ENCODE measurements at regions not wholly inside any gene's neighbourhood (a gene's known extent, or its start where the extent isn't known, plus 50 kb on each side); places are given as distances from the start of the nearest gene placed in this dataset.
A peak's percentile ranks its signal among the peaks of the same experiment; 100 is the strongest.
"Not testable (repeated sequence)": the region's sequence is repeated elsewhere in the genome, so short reads cannot be mapped to it uniquely, and the experiment has no call there.

DNA sequence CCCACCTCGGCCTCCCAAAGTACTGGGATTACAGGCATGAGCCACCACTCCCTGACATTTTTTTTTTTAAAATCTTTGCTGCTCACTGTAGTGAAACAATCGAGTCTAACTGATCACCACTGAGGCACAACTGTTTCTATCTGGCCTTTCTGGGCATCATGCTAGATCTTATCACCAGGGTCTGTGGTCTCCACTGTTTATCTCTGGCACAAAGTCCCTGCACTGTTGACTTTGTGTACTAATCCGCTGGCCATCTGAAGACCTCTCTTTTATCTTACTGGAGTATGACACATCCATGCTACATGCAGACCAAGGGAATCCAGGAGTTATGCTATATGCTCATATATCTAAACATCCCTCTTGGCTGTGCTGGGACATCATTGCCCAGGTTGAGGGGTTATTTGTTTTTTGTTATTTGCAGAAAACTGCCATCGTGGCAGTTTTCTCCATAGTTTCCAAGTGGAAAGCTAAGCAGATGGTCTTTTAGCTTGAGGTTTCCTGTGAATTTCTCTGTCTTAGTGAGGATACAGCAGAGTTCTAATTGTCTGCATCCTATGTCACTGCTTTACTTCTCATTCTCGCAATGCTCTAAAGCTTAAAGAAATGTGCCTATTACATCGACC is 456.9 kb downstream of the CCER1 start:
- DNase-seq = no peak

DNA sequence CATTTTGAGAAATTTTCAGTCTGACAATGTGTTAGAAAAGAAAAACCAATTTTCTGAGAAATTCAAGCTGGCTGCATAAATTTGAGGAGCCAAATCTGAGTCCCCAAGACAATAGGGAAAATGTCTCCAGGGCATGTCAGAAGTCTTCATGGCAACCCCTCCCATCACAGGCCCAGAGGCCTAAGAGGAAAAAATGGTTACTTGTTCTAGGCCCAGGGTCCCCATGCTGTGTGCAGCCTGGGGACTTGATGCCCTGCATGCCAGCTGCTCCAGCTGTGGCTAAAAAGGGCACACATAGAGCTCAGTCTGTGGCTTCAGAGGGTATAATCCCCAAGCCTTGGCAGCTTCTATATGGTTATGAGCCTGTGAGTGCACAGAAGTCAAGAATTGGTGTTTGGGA is 464.6 kb downstream of the CCER1 start:
- no peak for DNase-seq

DNA sequence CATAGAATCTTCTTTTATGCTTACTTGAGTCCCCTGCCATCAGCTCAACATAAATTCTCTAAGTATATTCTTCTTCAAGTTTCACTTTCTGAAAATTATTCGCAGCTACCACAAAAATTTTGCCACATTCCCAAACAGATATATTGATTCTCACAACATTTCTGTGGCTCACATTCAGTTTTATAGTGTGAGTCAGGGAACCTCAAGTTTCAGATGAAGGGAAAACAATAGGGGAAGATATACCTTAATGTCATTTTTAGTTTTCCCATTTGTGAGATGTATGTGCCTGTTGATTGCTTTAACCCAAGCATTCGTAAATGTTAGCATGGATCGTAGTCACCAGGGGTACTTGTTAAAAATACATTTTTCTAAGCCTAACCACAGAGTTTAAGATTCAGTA is 465.8 kb downstream of the CCER1 start:
- no peak for DNase-seq

DNA sequence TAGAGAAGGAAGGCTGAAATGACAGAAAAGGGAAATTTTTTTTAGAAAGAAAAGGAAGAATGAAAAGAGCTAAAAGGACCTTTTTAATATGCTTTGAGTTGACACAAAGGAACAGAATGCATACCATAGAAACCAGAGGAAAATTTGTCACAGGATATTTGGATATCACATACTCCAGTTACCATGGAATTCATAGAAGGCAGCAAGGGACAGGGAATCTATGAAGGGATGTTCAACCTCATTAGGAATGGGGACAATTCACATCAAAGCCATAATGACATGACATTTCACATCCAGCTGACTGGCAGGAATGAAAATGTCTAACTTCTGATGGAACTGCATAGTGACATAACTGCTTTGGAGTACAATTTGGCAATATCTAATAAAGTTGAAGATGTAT is 469.4 kb downstream of the CCER1 start:
- no peak for DNase-seq

DNA sequence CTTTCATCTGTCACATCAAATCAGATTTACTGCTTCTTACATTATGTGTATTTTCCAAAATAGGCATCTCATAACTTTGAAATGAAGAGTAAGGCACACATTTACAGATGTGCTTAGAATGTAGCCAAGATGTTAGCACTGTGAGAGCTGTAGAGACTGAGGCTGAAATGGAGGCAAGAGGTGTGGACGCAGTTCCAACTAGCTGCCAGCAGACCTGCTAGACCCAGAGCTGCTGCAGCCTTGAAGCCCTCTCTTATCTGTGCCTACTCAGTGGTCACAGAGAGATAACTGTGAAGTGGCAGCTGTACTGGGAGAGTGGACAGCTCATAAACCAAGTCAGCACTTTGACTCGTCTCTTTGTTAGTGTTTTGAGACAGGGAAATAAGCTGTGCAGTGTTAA is 470.9 kb downstream of the CCER1 start:
- no peak for DNase-seq

DNA sequence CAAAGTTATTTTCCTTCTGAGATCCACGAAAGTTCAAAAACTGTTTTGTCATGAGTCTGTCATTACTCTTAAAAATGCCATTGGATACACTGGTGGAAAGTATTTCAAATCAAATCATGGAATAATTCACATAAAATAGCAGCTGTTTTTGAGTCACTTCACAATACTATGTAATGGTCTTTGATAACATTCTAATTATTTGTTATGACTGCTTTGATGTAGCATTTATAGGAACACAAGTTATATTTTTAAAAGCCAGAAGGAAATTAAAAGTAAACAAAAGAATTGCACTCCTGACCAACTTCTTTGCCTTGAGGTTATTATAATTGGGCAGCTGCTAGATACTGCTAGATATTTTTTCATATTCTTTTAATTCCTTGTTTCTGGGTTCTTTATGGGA is 473.2 kb downstream of the CCER1 start:
- DNase-seq = no peak

DNA sequence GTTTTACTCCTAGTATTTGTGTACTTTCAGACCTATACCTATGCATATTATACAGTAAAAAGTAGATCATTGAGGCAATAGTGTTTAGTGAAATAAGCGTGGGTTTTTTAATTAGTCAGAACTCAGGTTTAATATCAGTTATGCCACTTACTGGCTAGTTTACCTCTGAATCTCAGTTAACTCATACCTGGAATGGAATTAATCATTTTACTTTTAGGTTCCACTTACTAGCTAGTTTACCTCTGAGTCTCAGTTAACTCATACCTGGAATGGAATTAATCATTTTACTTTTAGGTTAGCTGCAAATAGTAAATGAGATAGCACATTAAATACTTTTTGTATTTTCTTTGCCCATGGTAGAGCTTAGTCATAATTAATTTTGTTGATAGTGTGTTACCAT is 475.7 kb downstream of the CCER1 start:
- no peak for DNase-seq

DNA sequence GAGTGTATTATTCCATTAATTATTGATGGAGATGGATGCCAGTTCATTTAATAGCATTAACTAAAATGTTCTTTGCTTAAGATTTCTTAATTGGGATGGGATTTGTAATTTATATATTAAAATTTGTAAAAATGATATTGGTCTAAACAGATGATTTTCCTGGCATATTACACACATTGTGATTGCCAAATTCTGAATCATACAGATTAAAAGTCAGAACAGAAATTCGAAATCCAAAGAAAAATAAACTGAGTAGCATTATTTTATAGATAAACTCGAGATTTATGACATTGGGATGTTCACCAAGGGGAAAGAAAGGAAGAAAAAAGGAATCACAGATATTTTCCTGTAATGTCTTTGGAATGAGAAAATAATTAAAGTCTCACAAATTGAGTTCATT is 481.1 kb downstream of the CCER1 start:
- DNase-seq = no peak

DNA sequence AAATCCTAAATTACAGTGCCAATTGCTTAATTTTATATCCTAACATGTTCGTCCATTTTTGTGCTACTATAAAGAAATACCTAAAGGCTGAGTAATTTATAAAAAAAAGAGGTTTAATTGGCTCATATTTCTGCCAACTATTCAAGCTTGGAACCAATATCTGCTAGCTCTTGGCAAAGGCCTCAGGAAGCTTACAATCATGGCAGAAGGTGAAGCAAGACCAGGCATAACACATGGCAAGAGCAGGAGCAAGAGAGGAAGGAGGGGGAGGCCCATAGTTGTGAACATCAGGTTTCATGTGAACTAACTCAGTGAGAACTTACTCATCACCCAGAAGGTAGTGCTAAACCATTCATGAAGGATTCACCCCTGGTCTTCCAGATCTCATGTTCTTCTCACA is 494.3 kb downstream of the CCER1 start:
- DNase-seq = no peak

DNA sequence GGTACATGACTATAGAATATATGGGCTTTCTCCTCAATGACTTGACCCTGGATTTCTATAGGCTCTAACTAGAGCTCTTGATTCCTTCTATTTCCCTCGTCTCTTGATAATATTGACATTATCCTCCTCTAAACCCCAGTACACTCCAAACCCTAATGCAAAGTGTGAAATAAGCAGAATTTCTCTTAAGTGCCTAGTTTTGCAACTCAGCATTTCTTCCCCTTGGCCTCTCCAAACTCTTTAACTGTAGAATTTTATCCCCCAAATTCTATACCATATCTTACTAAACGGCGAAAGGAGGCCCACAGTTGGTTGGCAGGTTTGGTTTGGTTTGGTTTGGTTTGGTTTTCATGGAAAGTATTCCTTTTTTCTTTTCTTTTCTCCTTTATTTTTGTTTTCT is 498.7 kb downstream of the CCER1 start:
- no peak for DNase-seq

DNA sequence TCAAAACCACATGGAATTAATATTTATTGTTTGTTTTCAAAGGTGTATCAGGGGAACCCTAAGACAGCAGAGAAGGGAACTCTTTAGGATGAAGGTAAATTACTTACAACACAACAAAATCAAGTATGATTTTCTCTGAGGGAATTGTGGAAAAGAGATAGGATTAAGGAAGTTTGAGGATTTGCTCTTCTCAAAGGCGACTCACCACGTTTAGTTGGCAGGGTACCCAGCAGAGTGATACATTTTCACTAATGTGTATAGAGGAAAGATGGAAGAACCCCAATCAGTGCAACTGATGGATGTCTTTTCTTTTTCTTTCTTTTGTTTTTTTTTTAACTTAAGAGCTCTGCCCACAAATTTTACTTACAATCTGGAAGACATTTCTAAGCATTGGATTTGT is 499.2 kb downstream of the CCER1 start:
- DNase-seq = peak; percentile 5

DNA sequence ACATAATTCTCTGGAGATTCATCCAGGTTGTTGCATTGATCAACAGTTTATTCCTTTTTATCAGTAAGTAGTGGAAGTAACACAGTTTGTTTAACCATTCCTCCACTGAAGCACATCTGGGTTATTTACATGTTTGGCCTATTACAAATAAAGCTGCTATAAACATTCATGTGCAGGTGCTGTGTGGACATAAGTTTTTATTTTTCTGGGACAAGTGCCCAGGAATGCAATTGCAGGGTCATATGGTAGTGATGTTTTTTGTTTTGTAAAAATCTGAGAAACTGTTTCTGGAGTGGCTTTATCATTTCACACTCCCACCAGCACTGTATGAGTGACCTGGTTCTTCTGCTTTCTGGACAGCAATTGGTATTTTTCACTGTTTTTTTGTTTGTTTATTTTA is 505.4 kb downstream of the CCER1 start:
- DNase-seq = no peak

DNA sequence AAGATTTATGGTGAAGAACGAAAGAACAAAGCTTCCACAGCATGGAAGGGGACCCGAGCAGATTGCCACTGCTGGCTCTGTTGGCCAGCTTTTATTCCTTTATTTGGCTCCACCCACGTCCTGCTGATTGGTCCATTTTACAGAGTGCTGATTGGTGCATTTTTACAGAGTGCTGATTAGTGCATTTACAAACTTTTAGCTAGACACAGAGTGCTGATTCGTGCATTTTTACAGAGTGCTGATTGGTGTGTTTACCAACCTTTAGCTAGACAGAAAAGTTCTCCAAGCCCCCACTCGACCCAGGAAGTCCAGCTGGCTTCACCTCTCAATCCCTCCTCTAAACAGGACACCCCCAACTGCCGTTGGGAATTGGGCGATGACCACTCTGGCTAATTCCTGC is 511.5 kb downstream of the CCER1 start:
- DNase-seq = not testable (repeated sequence)

DNA sequence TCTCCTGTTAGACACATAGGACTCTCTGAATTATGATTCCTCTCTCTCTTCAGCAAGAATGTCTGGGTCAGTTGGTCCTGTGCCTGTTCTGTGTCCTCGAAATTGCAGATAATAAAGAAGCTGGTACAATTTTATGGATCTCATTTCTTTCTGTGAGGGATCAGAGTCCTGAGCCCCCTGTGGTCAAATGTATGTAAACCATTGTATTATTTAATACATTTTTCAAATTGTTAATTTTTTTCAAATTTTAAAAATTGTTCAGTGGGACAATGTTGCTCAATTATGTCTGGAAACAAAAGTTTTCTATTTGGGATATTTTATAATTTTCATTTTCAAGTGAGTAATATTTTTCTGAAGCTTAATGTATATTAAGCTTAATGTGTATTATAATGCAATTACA is 513.5 kb downstream of the CCER1 start:
- no peak for DNase-seq

DNA sequence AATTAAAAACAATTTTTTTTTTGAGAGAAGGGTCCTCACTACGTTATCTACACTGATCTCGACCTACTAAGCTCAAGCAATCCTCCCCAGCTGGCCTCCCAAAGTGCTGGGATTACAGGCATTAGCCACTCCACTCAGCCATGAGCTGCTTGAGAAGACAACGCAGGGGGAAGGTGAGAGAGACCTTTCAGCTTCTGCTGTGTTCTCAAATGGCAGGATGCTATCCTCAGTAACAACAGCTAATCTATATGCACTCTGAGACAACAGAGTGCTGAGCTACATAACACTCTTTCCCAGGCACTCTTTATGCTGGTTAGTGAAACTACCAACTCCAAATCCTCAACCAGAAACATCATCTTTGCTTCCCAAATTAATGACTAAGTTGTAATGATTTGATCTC is 526.1 kb downstream of the CCER1 start:
- no peak for DNase-seq

DNA sequence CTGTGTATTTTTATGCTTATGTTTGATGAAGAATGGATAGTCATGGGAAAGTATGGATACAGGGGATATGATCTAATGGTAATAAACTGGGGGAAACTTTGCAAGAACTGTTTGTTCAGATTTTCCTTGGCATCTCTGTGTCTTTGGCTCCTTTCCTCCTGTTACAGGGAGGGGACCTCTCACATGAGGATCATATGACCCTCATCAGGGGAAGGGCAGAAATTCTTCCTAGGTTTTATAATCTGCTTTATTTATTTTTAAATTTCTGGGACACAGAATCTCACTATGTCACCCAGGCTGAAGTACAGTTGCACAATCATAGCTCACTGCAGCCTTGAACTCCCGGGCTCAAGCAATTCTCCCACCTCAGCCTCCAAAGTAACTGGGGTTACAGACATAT is 526.5 kb downstream of the CCER1 start:
- no peak for DNase-seq

DNA sequence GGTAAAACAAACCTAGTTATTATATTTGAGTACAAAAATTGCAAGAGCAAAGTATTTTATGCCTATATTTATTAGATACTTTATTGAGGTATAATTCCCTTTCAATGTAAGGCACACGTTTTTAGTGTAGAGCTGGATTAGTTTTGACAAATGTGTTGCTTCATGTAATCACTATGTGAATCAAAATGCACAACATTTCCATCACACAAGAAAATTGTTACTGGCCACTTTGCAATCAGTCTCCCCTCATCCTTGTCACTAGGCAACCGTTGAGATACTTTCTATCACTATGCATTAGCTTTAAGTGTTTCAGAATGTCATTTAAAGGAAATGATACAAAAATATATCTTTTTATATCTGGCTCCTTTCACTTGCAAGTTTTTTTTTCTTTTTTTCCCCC is 531.0 kb downstream of the CCER1 start:
- no peak for DNase-seq

DNA sequence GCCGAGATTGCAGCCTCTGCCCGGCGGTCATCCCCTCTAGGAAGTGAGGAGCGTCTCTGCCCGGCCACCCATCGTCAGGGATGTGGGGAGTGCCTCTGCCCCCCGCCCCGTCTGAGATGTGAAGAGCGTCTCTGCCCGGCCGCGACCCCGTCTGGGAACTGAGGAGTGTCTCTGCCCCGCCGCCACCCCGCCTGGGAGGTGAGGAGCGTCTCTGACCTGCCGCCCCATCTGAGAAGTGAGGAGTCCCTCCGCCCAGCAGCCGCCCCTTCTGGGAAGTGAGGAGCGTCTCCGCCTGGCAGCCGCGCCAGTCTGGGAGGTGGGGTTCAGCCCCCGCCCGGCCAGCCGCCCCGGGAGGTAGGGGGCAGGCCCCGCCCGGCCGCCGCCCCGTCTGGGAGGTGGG is 544.0 kb downstream of the CCER1 start:
- DNase-seq = no peak

DNA sequence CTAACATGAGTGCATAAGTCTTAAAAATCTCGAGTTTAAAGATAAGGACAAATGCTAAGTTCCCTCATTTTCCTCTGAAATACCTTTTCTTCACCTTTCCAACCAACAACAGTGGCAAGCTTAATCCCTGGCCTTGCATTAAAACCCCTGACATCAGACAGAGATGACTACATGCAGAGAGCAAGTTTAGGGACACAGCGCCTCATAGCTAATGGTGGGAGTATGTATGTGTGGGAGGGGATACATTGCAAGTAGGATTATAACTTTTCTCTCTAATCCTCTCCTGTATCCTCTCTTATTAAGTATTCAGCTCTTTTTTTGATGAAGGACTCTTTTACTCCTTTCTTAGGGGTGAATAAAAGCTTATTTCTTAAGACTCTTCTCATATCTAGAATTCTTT is 547.1 kb downstream of the CCER1 start:
- DNase-seq = peak; percentile 3

DNA sequence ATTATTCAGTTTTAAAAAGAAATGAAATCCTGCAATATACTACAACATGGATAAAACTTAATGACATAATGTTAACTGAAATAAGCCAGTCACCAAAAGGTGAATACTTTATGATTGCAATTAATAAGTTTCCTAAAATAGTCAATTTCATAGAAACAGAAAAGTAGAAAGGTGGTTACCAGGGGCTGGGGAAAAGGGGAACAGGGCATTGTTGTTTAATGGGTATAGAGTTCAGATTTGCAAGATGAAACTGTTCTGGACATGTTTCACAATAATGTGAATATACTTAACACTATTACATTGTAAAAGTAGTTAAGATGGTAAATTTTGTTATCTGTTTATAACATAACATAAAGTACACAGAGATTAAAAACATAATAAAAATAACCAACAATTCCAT is 550.9 kb downstream of the CCER1 start:
- DNase-seq = no peak

DNA sequence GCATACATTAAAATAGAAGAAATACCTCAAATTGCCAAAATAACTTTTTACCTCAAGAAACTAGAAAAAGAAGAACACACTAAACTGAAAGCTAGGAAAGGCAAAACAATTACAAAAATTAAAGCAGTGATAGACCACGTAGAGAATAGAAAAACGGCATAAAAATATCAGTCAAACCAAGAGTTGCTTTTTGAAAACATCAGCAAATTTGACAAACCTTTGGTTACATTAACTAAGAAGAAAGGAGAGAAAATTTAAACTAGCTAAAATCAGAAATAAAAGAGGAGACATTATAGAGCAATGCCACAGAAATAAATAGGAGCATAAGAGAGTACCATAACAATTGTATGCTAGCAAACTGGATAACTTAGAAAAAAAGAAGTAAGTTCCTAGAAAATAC is 553.8 kb downstream of the CCER1 start:
- DNase-seq = no peak

DNA sequence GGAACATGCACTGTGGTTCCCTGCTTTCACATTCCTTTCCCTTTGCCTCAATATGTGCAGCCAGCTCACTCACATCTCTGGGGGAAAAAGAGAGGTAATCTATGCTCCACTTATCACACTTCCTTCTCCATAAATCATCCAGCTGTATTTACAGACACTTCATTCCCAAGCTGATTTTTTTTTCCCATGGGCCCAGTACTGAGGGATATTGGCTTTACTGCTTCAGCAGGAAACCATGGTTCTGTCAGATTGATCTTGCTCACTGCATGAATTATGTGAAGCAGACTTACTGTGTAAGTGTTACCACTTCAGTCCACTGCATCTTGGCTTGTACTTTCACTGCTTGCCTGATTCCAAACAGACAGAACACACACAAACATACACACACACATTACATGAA is 555.6 kb downstream of the CCER1 start:
- DNase-seq = peak; percentile 33

DNA sequence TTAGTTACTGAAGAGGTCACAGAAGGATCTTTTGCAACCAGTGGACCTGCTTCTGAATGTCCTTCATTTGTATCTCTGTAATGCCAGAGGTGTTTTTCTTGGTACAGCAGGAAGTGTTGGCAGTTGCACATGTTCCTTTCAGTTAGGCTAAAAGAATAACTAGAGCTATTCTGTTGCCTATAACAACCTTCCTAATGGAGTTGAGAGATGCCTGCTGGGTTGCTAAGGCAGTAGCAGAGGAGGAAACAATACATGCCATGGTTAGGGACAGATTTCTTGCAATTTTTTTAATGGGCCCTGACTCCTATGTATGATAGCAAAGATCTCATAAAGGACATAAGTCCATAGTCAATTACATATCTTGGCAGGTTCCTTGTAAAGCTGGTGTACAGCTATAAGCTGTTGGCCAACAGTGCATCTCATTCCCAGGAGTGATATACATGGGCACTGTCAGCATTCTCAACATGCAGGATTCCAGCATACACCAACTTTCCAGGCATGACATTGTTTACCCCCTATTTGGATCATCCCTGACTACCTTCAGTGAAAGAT is 556.6 kb downstream of the CCER1 start:
- no peak for DNase-seq

DNA sequence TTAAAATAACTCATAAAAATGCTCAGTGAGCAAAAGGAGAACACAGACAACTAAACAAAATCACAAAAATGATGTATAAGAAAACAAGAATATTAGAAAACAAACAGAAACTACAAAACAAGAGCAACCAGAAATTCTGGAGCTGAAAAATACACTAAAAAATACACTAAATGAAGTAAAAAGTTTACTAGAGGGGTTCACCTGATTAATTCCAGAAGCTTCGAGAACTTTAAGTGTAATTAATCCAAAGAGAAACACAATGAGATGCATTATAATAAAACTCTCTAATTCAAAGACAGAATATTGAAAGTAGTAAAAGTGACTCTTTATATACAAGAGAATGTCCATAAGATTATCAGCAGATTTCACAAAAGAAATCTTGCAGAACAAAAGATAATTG is 558.4 kb downstream of the CCER1 start:
- DNase-seq = no peak

DNA sequence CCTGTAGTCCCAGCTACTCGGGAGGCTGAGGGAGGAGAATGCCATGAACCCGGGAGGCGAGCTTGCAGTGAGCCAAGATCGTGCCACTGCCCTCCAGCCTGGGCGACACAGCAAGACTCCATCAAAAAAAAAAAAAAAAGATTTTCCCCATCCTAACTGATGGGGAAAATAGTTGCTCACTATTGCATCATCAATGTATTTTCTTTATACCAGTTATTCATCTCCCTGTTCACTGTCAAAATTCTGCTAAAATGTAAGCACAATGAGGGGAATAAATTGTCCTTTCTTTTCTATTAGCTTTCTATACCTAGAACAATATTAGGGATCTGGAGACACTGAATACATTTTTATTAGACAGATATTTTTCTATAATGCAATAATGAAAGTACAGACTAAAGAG is 561.3 kb downstream of the CCER1 start:
- DNase-seq = no peak

DNA sequence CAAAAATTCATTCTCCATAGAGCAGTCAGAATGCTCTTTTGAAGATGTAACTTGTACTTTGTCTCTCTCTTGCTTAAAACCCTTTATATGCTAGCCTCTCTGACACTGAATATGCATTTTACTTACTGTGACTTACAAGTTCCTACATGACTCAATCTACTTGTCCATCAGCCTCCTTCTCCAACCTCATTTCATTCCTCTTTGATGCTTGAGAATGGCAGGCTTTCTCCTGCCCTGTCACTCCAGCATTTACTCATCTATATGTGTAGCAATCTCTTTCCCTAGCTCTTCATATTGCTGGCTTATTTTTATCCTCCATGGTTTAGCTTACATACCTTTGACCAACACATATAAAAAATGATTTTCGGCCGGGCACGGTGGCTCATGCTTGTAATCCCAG is 561.9 kb downstream of the CCER1 start:
- no peak for DNase-seq

Data from eye (tissue), 1 donor.